GM12864 (cell line): ENCODE measurements at regions not wholly inside any gene's neighbourhood (a gene's known extent, or its start where the extent isn't known, plus 50 kb on each side); places are given as distances from the start of the nearest gene placed in this dataset.

Source experiments
- DNase-seq: peaks from one replicate; pipeline ENCODE4 v3.0.0-alpha.2; 2011; ENCODE audit warnings: low read depth
- H3K4me3 ChIP-seq: 2 replicates; pipeline ENCODE4 v1.5.1; 2011; ENCODE audit warnings: mild to moderate bottlenecking, low read depth, low read length, control low read depth
- TF ChIP-seq, protein P1 (sequence below): IDR thresholded peaks from 2 replicates; pipeline ENCODE4 v1.5.1; 2011; ENCODE audit warnings: low read depth, mild to moderate bottlenecking, moderate library complexity, low read length, control low read depth, inconsistent platforms; ENCODE audit errors: missing control alignments

DNA sequence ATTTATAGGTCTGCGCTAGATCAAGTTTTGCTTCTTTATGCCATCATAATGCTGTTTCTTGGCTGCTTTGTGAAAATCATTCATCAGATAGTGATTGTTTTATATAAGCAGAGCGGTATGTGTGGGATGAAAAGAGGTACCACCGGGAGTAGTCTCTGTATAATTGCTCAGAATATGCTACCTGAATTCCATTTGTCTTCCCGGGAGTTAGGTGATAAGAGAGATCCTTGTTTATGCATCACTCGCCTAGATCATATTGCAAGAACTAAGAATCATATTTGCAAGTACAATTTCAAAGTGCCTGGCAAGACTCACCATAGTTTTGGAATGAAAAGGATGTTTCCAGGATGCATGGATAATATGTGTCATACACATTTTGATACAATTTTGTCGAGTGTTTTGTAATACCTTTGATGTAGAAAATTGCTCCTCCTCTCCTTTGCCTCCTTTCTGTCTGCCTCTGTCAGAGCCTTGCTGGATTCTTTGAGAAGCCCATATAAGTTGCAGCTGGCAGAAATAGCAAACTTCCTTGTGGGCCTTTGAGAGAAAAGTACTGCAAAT, 1306.0 kb upstream of the SLC10A2 start:
- DNase-seq = no peak
- TF ChIP-seq, protein P1, sequence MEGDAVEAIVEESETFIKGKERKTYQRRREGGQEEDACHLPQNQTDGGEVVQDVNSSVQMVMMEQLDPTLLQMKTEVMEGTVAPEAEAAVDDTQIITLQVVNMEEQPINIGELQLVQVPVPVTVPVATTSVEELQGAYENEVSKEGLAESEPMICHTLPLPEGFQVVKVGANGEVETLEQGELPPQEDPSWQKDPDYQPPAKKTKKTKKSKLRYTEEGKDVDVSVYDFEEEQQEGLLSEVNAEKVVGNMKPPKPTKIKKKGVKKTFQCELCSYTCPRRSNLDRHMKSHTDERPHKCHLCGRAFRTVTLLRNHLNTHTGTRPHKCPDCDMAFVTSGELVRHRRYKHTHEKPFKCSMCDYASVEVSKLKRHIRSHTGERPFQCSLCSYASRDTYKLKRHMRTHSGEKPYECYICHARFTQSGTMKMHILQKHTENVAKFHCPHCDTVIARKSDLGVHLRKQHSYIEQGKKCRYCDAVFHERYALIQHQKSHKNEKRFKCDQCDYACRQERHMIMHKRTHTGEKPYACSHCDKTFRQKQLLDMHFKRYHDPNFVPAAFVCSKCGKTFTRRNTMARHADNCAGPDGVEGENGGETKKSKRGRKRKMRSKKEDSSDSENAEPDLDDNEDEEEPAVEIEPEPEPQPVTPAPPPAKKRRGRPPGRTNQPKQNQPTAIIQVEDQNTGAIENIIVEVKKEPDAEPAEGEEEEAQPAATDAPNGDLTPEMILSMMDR = no peak
- H3K4me3 ChIP-seq = no peak overlapping the region

DNA sequence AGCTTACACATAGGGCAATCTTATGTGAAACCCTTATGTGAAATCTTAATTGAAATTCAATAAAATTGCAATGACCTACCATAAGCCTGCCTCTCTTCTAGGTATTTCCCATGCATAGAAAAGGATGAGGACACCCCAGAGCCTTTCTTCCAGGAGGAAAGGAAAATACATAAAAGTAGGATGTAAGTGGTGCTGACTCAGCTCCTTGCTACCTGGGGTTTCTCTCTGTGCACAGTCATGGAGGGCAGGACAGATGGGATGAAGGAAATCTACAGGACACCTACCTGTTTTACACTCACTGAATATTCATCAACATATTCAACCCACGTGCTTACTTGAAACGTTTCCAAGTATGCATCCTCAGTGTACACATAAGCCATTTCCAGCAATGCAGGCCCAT, 1299.2 kb upstream of the SLC10A2 start:
- TF ChIP-seq, protein P1 = no peak
- H3K4me3 ChIP-seq = no peak overlapping the region
- no peak for DNase-seq

DNA sequence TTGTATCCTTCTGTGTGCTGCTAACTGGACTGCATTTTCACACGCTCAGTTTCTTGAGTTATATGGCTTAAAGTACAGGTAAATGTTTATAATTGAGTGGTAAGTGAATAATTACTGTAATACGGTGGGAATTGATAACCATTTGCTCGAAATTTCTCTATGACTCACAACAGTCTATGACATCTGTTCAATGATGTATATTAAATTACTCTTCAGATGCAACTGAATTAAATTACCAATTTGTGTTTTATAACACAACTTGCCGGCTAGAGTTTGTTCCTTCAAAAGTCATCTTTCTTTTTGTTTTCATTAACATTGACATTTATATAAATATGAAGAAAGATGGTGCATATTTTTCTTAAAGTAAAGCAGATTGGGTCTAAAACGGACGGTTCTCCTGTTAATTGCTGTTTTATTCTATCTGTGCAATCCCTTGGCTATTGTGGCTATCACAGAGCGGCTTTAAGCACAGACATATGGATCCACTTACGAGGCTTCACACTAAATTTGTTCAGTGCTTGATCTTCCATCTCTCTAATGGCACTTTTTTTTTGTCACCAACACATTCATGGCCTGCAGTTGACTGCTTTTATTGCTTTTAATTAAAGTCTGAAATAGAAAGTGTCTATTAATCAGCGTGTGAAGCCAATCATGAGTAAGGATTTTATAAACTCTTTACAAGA, 1291.6 kb upstream of the SLC10A2 start:
- TF ChIP-seq, protein P1 = no peak
- no peak overlapping the region for H3K4me3 ChIP-seq
- no peak for DNase-seq

DNA sequence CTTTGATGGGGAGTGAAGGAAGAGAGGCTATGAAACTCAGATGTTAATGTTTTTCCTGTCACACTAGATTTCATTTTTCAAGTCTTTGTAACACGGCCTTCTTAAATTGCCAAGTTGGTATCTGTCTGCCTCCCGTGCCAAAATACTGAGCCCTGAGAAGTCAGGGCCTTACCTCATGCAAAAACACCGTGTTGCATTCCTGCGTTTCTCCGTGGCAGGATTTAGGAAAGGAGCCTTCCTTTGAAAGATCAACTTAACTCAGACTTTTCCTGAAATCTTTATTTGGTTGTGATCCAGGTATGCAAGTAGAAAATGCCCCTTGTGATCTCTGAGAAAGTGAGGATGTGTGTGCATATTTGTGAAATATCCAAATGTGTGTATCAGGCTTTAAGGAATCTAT, 1291.0 kb upstream of the SLC10A2 start:
- DNase-seq = no peak
- TF ChIP-seq, protein P1 = no peak
- H3K4me3 ChIP-seq = no peak overlapping the region

DNA sequence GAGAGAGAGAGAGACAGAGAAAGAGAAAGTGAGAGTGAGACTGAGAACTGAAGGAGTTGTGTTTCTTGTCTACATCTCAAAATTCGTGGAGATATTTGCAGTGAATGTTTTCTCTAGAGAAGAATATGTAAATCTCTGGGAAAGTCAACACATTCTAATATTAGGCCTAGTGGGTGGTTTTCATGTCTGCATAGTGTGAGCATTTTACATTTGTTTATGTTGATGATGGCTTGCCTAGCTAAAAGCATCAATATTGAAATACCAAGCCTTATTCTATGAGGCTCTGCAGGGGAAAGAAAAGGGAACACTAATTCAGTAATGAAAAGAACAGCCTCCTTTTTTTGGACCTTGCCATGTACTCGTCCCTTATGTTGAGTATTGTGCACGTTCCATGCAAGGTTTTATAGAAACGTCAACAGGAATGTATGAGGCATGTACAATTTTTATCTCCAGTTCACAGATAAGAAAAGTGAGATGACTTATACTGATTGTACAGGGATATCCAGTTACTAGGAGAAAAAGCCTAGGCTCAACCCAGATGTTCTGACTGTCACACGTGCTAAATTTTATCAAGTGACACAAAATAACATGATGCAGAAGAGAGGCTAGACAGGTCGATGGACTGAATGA, 1288.9 kb upstream of the SLC10A2 start:
- no peak overlapping the region for H3K4me3 ChIP-seq
- TF ChIP-seq, protein P1 = no peak
- no peak for DNase-seq

DNA sequence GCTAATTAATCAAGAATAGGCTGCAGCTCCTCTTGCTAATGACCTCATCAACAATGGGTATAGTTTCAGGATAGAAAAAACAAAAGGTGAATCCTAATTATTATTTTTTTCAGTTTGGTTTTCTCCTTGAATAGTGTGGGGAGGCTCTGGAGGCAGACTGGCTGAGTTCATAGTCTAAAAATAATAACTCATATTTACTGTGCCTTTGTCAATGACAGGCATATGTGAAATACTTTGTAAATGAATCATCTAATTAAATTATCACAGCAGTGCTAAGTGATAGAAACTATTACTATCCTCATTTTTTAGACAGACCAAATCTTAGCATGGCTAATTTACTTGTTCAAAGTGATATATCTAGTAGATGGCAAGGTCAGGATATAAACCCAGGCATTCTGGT, 1261.0 kb upstream of the SLC10A2 start:
- TF ChIP-seq, protein P1 = no peak
- no peak overlapping the region for H3K4me3 ChIP-seq
- DNase-seq = no peak

DNA sequence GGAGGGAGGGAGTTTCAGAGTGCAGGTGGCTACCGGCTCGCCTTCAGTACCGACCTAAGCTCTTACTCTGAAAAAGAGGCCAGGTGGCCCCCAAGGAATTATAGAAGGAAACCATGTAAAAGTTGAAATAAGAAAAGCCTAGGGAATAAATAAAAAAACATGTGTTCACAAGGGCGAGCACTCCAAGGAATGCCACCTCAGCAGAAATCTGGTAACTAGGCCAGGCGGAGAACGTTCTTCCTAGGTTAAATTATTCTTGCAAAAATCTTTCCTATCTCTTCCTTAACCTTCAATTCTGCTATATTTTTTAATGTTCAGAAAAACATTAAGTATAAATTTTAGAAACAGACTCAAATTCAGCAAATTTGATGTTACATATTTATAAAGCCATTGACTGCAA, 1260.3 kb upstream of the SLC10A2 start:
- no peak for DNase-seq
- H3K4me3 ChIP-seq = no peak overlapping the region
- TF ChIP-seq, protein P1 = no peak
